ENCODE measurements at regions not wholly inside any gene's neighbourhood (a gene's known extent, or its start where the extent isn't known, plus 50 kb on each side); places are given as distances from the start of the nearest gene placed in this dataset.

GRCh38 chr2:241989074-241989473 is 119.5 kb downstream of the RTP5 start:
- DNase-seq, result no peak
- Histone ChIP-seq H3K36me3 (no peaks in the 10 kb centered on the region), H3K27ac (no peak overlapping the region), H3K9me3 (ENCODE audit: severe bottlenecking) (no peaks in the 10 kb centered on the region), H3K27me3 (ENCODE audit: insufficient read depth, low read depth, severe bottlenecking) (no peaks in the 10 kb centered on the region), H3K4me3 (ENCODE audit: low read depth, low read length) (no peak overlapping the region)
- no peak for TF ChIP-seq CTCF (IDR thresholded peaks at IDR 0.05; ENCODE audit: low read depth, low read length)

GRCh38 chr2:241990466-241990865 is 120.9 kb downstream of the RTP5 start:
- Histone ChIP-seq H3K36me3 (no peaks in the 10 kb centered on the region), H3K9me3 (ENCODE audit: severe bottlenecking) (no peaks in the 10 kb centered on the region), H3K4me3 (ENCODE audit: low read depth, low read length) (no peak overlapping the region), H3K27me3 (ENCODE audit: insufficient read depth, low read depth, severe bottlenecking) (no peaks in the 10 kb centered on the region), H3K27ac (no peak overlapping the region)
- no peak for DNase-seq
- TF ChIP-seq CTCF (IDR thresholded peaks at IDR 0.05; ENCODE audit: low read depth, low read length), result no peak

- H3K4me3 ChIP-seq (ENCODE audit: low read depth, low read length), result no peak overlapping the region
- no peak overlapping the region for H3K27ac ChIP-seq
- no peaks in the 10 kb centered on the region for H3K27me3 ChIP-seq (ENCODE audit: insufficient read depth, low read depth, severe bottlenecking)
- DNase-seq, result no peak
- no peaks in the 10 kb centered on the region for H3K36me3 ChIP-seq
- no peaks in the 10 kb centered on the region for H3K9me3 ChIP-seq (ENCODE audit: severe bottlenecking)
- no peak for TF ChIP-seq CTCF (IDR thresholded peaks at IDR 0.05; ENCODE audit: low read depth, low read length)
Observed at GRCh38 chr2:241991299-241991698, 121.8 kb downstream of the RTP5 start.

- Histone ChIP-seq H3K36me3 (no peaks in the 10 kb centered on the region), H3K27me3 (ENCODE audit: insufficient read depth, low read depth, severe bottlenecking) (no peaks in the 10 kb centered on the region), H3K4me3 (ENCODE audit: low read depth, low read length) (no peak overlapping the region), H3K9me3 (ENCODE audit: severe bottlenecking) (no peaks in the 10 kb centered on the region), H3K27ac (no peak overlapping the region)
- no peak for DNase-seq
- TF ChIP-seq CTCF (IDR thresholded peaks at IDR 0.05; ENCODE audit: low read depth, low read length), result no peak
Observed at GRCh38 chr2:241992753-241993152, 123.2 kb downstream of the RTP5 start.

GRCh38 chr2:241993386-241994005 is 124.0 kb downstream of the RTP5 start:
- DNase-seq, result no peak

More at GRCh38 chr2:241993386-241994005, 124.0 kb downstream of the RTP5 start:
- Histone ChIP-seq H3K4me3 (ENCODE audit: low read depth, low read length) (no peak overlapping the region), H3K27ac (no peak overlapping the region), H3K36me3 (no peaks in the 10 kb centered on the region), H3K27me3 (ENCODE audit: insufficient read depth, low read depth, severe bottlenecking) (no peaks in the 10 kb centered on the region), H3K9me3 (ENCODE audit: severe bottlenecking) (no peaks in the 10 kb centered on the region)
- TF ChIP-seq CTCF (IDR thresholded peaks at IDR 0.05; ENCODE audit: low read depth, low read length), result no peak

Data from WERI-Rb-1 (cell line).